Stomach smooth muscle (tissue), 2 donors: ENCODE measurements at regions not wholly inside any gene's neighbourhood (a gene's known extent, or its start where the extent isn't known, plus 50 kb on each side); places are given as distances from the start of the nearest gene placed in this dataset.

Experiments used
- H3K27ac ChIP-seq: one replicate; pipeline ENCODE4 v1.7.0; 2013; ENCODE audit warnings: mild to moderate bottlenecking, low read length, inconsistent platforms
- H3K27me3 ChIP-seq, 2 donors: one replicate each; pipeline ENCODE4 v1.7.0; 2013; ENCODE audit warnings: low read length in 2 of 2; ENCODE audit not compliant: insufficient read depth in 2 of 2, control insufficient read depth in 1 of 2
- H3K36me3 ChIP-seq, 2 donors: one replicate each; pipeline ENCODE4 v1.7.0; 2013; ENCODE audit warnings: low read length in 2 of 2; ENCODE audit not compliant: control insufficient read depth in 2 of 2, insufficient read depth in 2 of 2
- H3K4me1 ChIP-seq: one replicate; pipeline ENCODE4 v1.7.0; 2013; ENCODE audit warnings: low read length; ENCODE audit not compliant: control insufficient read depth, insufficient read depth
- H3K4me3 ChIP-seq, 2 donors: one replicate each; pipeline ENCODE4 v1.7.0; 2013; ENCODE audit warnings: low read length in 2 of 2
- H3K9ac ChIP-seq, 2 donors: one replicate each; pipeline ENCODE4 v1.7.0; 2013; ENCODE audit warnings: low read length in 2 of 2, mild to moderate bottlenecking in 1 of 2
- H3K9me3 ChIP-seq, 2 donors: one replicate each; pipeline ENCODE4 v1.7.0; 2013; ENCODE audit warnings: low read length in 2 of 2; ENCODE audit not compliant: control insufficient read depth in 2 of 2
- donor health status: healthy.
- donor health status: Pancreatic carcinoma.

GRCh38 chr13:110773480-110773879 lies 60.0 kb downstream of the ING1 start:
- Histone ChIP-seq H3K36me3 (no peaks in the 10 kb centered on the region), H3K4me1 (no peaks in the 10 kb centered on the region), H3K9ac (no peak overlapping the region), H3K4me3 (no peak overlapping the region), H3K27me3 (no peaks in the 10 kb centered on the region), H3K27ac (no peak overlapping the region), H3K9me3 (no peaks in the 10 kb centered on the region)

- no peaks in the 10 kb centered on the region for H3K4me1 ChIP-seq
- no peaks in the 10 kb centered on the region for H3K27me3 ChIP-seq
- no peak overlapping the region for H3K9ac ChIP-seq
- no peak overlapping the region for H3K4me3 ChIP-seq
- no peaks in the 10 kb centered on the region for H3K36me3 ChIP-seq
- H3K27ac ChIP-seq = no peak overlapping the region
- no peaks in the 10 kb centered on the region for H3K9me3 ChIP-seq
Observed at GRCh38 chr13:110774051-110774450, 60.6 kb downstream of the ING1 start.

- Histone ChIP-seq H3K4me3 (no peak overlapping the region), H3K9me3 (no peaks in the 10 kb centered on the region), H3K4me1 (no peaks in the 10 kb centered on the region), H3K27me3 (no peaks in the 10 kb centered on the region), H3K36me3 (no peaks in the 10 kb centered on the region), H3K9ac (no peak overlapping the region), H3K27ac (no peak overlapping the region)
Observed at GRCh38 chr13:110774490-110774889, 61.0 kb downstream of the ING1 start.

- Histone ChIP-seq H3K4me3 (no peak overlapping the region), H3K9me3 (no peaks in the 10 kb centered on the region), H3K4me1 (no peaks in the 10 kb centered on the region), H3K36me3 (no peaks in the 10 kb centered on the region), H3K27ac (no peak overlapping the region), H3K27me3 (no peaks in the 10 kb centered on the region), H3K9ac (no peak overlapping the region)
Observed at GRCh38 chr13:110775576-110775975, 62.1 kb downstream of the ING1 start.

- no peaks in the 10 kb centered on the region for H3K9me3 ChIP-seq
- H3K36me3 ChIP-seq = no peaks in the 10 kb centered on the region
- H3K27ac ChIP-seq = no peak overlapping the region
- no peak overlapping the region for H3K9ac ChIP-seq
- H3K4me3 ChIP-seq = no peak overlapping the region
- H3K4me1 ChIP-seq = no peaks in the 10 kb centered on the region
- no peaks in the 10 kb centered on the region for H3K27me3 ChIP-seq
Observed at GRCh38 chr13:110777251-110777820, 63.8 kb downstream of the ING1 start.

- no peak overlapping the region for H3K4me3 ChIP-seq
- H3K9me3 ChIP-seq = no peaks in the 10 kb centered on the region
- H3K36me3 ChIP-seq = no peaks in the 10 kb centered on the region
- no peak overlapping the region for H3K27ac ChIP-seq
- H3K9ac ChIP-seq = no peak overlapping the region
- no peaks in the 10 kb centered on the region for H3K4me1 ChIP-seq
- H3K27me3 ChIP-seq = no peaks in the 10 kb centered on the region
Observed at GRCh38 chr13:110779022-110779421, 65.5 kb downstream of the ING1 start.

- Histone ChIP-seq H3K36me3 (no peaks in the 10 kb centered on the region), H3K9ac (no peak overlapping the region), H3K4me1 (no peaks in the 10 kb centered on the region), H3K27ac (no peak overlapping the region), H3K27me3 (no peaks in the 10 kb centered on the region), H3K4me3 (no peak overlapping the region), H3K9me3 (no peaks in the 10 kb centered on the region)
Observed at GRCh38 chr13:110780422-110780821, 66.9 kb downstream of the ING1 start.

GRCh38 chr13:110782185-110782584 lies 68.7 kb downstream of the ING1 start:
- Histone ChIP-seq H3K9me3 (no peaks in the 10 kb centered on the region), H3K27me3 (no peaks in the 10 kb centered on the region), H3K4me1 (no peaks in the 10 kb centered on the region), H3K4me3 (no peak overlapping the region), H3K9ac (no peak overlapping the region), H3K36me3 (no peaks in the 10 kb centered on the region), H3K27ac (no peak overlapping the region)

- Histone ChIP-seq H3K27ac (no peak overlapping the region), H3K36me3 (no peaks in the 10 kb centered on the region), H3K9ac (no peak overlapping the region), H3K4me1 (no peaks in the 10 kb centered on the region), H3K27me3 (no peaks in the 10 kb centered on the region), H3K9me3 (no peaks in the 10 kb centered on the region), H3K4me3 (no peak overlapping the region)
Observed at GRCh38 chr13:110784704-110785103, 71.2 kb downstream of the ING1 start.

- H3K9ac ChIP-seq = no peak overlapping the region
- H3K36me3 ChIP-seq = no peaks in the 10 kb centered on the region
- no peaks in the 10 kb centered on the region for H3K9me3 ChIP-seq
- no peaks in the 10 kb centered on the region for H3K4me1 ChIP-seq
- H3K27me3 ChIP-seq = no peaks in the 10 kb centered on the region
- no peak overlapping the region for H3K4me3 ChIP-seq
- H3K27ac ChIP-seq = no peak overlapping the region
Observed at GRCh38 chr13:110788778-110789177, 75.3 kb downstream of the ING1 start.

GRCh38 chr13:110789871-110790270 lies 76.4 kb downstream of the ING1 start:
- H3K4me1 ChIP-seq = no peaks in the 10 kb centered on the region
- H3K9ac ChIP-seq = no peak overlapping the region
- no peaks in the 10 kb centered on the region for H3K27me3 ChIP-seq
- no peaks in the 10 kb centered on the region for H3K9me3 ChIP-seq
- no peak overlapping the region for H3K27ac ChIP-seq
- H3K4me3 ChIP-seq = no peak overlapping the region
- no peaks in the 10 kb centered on the region for H3K36me3 ChIP-seq
